Vagina (tissue), 2 donors: ENCODE measurements at regions not wholly inside any gene's neighbourhood (a gene's known extent, or its start where the extent isn't known, plus 50 kb on each side); places are given as distances from the start of the nearest gene placed in this dataset.

ENCODE experiments used
- CTCF ChIP-seq, 3 experiments: fragments of 450-650 bp in 2 of 3; fragments of 200-600 bp in 1 of 3; sonication (generic) in 1 of 3; IDR thresholded peaks; one replicate each; pipeline ENCODE4 v1.5.1; 2017 to 2019; ENCODE audit warnings: antibody characterized with exemption in 3 of 3, mild to moderate bottlenecking in 2 of 3, moderate library complexity in 2 of 3
- POLR2A ChIP-seq, 2 donors: fragments of 450-650 bp; IDR thresholded peaks; one replicate each; pipeline ENCODE4 v1.6.1; 2017; ENCODE audit warnings: antibody characterized with exemption in 2 of 2, mild to moderate bottlenecking in 2 of 2, moderate library complexity in 2 of 2

GRCh38 chr2:193793914-193794313, 1599.2 kb upstream of the TMEFF2 start:
- no peak for TF ChIP-seq CTCF (IDR thresholded peaks at IDR 0.05)
- no peak for TF ChIP-seq POLR2A (IDR thresholded peaks at IDR 0.05)
